Panc1 (cell line): ENCODE measurements at regions not wholly inside any gene's neighbourhood (a gene's known extent, or its start where the extent isn't known, plus 50 kb on each side); places are given as distances from the start of the nearest gene placed in this dataset.

Source experiments
- ATAC-seq: fragments of 200-7000 bp; cut with Tn5 transposase; 2 replicates; pipeline ENCODE4 v1.9.1; 2020; ENCODE audit warnings: mild to moderate bottlenecking, moderate library complexity
- BruUV-seq: library from RNA; stranded (reverse); fragments of 400-500 nt; replicated peaks from 2 replicates; lab custom pipeline; 2021; lab: Mats Ljungman, UMichigan
- CTCF ChIA-PET: fragments of 300-600 bp; sonication (Branson Sonifier 250); formaldehyde crosslinking; loops from one replicate; lab custom pipeline; 2022; ENCODE audit warnings: antibody characterized with exemption; lab: Charles Lee
- POLR2A ChIA-PET: fragments of 300-600 bp; sonication (Branson Sonifier 250); formaldehyde crosslinking; loops from one replicate; lab custom pipeline; 2022; ENCODE audit warnings: antibody characterized with exemption; lab: Charles Lee
- DNase-seq: peaks from one replicate; pipeline ENCODE4 v3.0.0-alpha.2; 2010; ENCODE audit warnings: low read depth, low spot score
- H3K27ac ChIP-seq: 2 replicates; pipeline ENCODE4 v1.5.1; 2011; ENCODE audit warnings: mild to moderate bottlenecking, low read length, inconsistent platforms
- H3K27me3 ChIP-seq: fragments of 200-500 bp; sonication (Bioruptor generic); 2 replicates; pipeline ENCODE4 v1.6.0; 2014; ENCODE audit warnings: low read length, inconsistent platforms; ENCODE audit not compliant: control insufficient read depth, insufficient read depth
- H3K36me3 ChIP-seq: fragments of 200-500 bp; sonication (Bioruptor generic); 2 replicates; pipeline ENCODE4 v1.5.1; 2014; ENCODE audit warnings: inconsistent platforms, mild to moderate bottlenecking, low read length, moderate library complexity; ENCODE audit not compliant: control insufficient read depth, insufficient read depth
- H3K4me1 ChIP-seq: 2 replicates; pipeline ENCODE4 v1.5.1; 2011; ENCODE audit warnings: inconsistent platforms, mild to moderate bottlenecking, low read length, moderate library complexity; ENCODE audit not compliant: control insufficient read depth, insufficient read depth
- H3K4me3 ChIP-seq, 2 experiments: 2 replicates each; pipeline ENCODE4 v1.5.1; 2011 to 2012; ENCODE audit warnings: low read depth in 2 of 2, low read length in 2 of 2, mild to moderate bottlenecking in 2 of 2, inconsistent platforms in 1 of 2, moderate library complexity in 1 of 2
- H3K9me3 ChIP-seq: fragments of 200-500 bp; sonication (Bioruptor generic); 2 replicates; pipeline ENCODE4 v1.5.1; 2014; ENCODE audit warnings: low read depth, mild to moderate bottlenecking, inconsistent platforms, low read length, moderate library complexity; ENCODE audit not compliant: control insufficient read depth, insufficient read depth
- CTCF ChIP-seq: fragments of 450-650 bp; IDR thresholded peaks from 2 replicates; pipeline ENCODE4 v1.5.1; 2017; ENCODE audit warnings: mild to moderate bottlenecking
- POLR2AphosphoS5 ChIP-seq: IDR thresholded peaks from 2 replicates; pipeline ENCODE4 v1.6.1; 2012; ENCODE audit warnings: mild to moderate bottlenecking, low read depth, low read length, moderate library complexity
- SIN3A ChIP-seq: IDR thresholded peaks from 2 replicates; pipeline ENCODE4 v1.6.1; 2012; ENCODE audit warnings: low read depth, mild to moderate bottlenecking, low read length, moderate library complexity, borderline replicate concordance; ENCODE audit not compliant: insufficient read depth
- TCF7L2 ChIP-seq: IDR thresholded peaks from 2 replicates; pipeline ENCODE4 v1.6.1; 2011; ENCODE audit warnings: mild to moderate bottlenecking, low read depth, low read length, inconsistent platforms
- in situ Hi-C: cut with HindIII; loops from 2 replicates; pipeline ENCODE4 v1.10.0; 2016; ENCODE audit warnings: low sequenced_read_pairs, low pct_unique_long_range_greater_than_20kb
- intact Hi-C: fragments of 100-400 bp; cut with micrococcal nuclease; formaldehyde crosslinking; loops from one replicate; pipeline ENCODE4 v1.10.0; 2022; ENCODE audit not compliant: unreplicated experiment
- TF ChIP-seq, protein P1 (sequence below), 2 experiments: IDR thresholded peaks; 2 replicates each; pipeline ENCODE4 v1.6.1; 2011 to 2012; ENCODE audit warnings: low read depth in 2 of 2, control low read depth in 1 of 2, low read length in 1 of 2, mild to moderate bottlenecking in 1 of 2, moderate library complexity in 1 of 2; ENCODE audit not compliant: insufficient read depth in 1 of 2

- no peaks in the 10 kb centered on the region for H3K36me3 ChIP-seq
- no peaks in the 10 kb centered on the region for H3K9me3 ChIP-seq
- H3K27ac ChIP-seq: no peak overlapping the region
- DNase-seq: no peak
- TF ChIP-seq, protein P1, sequence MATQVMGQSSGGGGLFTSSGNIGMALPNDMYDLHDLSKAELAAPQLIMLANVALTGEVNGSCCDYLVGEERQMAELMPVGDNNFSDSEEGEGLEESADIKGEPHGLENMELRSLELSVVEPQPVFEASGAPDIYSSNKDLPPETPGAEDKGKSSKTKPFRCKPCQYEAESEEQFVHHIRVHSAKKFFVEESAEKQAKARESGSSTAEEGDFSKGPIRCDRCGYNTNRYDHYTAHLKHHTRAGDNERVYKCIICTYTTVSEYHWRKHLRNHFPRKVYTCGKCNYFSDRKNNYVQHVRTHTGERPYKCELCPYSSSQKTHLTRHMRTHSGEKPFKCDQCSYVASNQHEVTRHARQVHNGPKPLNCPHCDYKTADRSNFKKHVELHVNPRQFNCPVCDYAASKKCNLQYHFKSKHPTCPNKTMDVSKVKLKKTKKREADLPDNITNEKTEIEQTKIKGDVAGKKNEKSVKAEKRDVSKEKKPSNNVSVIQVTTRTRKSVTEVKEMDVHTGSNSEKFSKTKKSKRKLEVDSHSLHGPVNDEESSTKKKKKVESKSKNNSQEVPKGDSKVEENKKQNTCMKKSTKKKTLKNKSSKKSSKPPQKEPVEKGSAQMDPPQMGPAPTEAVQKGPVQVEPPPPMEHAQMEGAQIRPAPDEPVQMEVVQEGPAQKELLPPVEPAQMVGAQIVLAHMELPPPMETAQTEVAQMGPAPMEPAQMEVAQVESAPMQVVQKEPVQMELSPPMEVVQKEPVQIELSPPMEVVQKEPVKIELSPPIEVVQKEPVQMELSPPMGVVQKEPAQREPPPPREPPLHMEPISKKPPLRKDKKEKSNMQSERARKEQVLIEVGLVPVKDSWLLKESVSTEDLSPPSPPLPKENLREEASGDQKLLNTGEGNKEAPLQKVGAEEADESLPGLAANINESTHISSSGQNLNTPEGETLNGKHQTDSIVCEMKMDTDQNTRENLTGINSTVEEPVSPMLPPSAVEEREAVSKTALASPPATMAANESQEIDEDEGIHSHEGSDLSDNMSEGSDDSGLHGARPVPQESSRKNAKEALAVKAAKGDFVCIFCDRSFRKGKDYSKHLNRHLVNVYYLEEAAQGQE (IDR thresholded peaks at IDR 0.05; ENCODE audit: insufficient read depth in 1 of 2, low read depth in 2 of 2, low read length in 1 of 2): no peak
- TF ChIP-seq TCF7L2 (no peak), SIN3A (no peak), CTCF (no peak), POLR2AphosphoS5 (no peak)
- no peak for ATAC-seq
- BruUV-seq: no TSS peak
- no peaks in the 10 kb centered on the region for H3K27me3 ChIP-seq
- in situ Hi-C loops: no loop called here
- H3K4me1 ChIP-seq: no peaks in the 10 kb centered on the region
- intact Hi-C loops: no loop called here
- CTCF ChIA-PET: no interaction called here
- no peak overlapping the region for H3K4me3 ChIP-seq
- POLR2A ChIA-PET: no interaction called here
Observed at GRCh38 chr22:34931026-34931425, 134.9 kb upstream of the ISX start.

DNA sequence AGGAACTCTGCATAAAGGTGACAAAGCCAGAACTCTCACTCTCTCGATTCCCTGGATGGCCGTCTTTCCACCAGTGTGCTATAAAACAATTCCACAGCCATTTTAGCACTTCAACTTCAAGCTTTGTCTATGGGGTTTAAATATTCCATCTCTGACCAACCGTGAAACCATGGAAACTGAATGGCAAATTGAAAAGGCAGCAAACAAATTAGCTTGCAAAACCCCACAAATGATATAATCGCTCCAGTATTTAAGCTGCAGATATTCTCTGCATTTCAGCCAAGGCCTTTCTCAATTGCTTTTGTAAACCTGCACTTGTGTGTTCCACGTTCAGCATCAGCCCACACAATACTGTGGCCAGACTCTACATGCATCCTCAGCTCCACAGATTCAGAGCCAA lies 131.7 kb upstream of the ISX start:
- Histone ChIP-seq H3K36me3 (no peaks in the 10 kb centered on the region), H3K27me3 (no peaks in the 10 kb centered on the region), H3K4me3 (no peak overlapping the region), H3K27ac (no peak overlapping the region), H3K4me1 (no peaks in the 10 kb centered on the region), H3K9me3 (no peaks in the 10 kb centered on the region)
- DNase-seq (no peak), ATAC-seq (no peak)
- BruUV-seq: no TSS peak
- intact Hi-C loops: no loop called here
- CTCF ChIA-PET: no interaction called here
- POLR2A ChIA-PET: no interaction called here
- in situ Hi-C loops: no loop called here
- TF ChIP-seq CTCF (no peak), POLR2AphosphoS5 (no peak), SIN3A (no peak), TCF7L2 (no peak)
- TF ChIP-seq, protein P1 (IDR thresholded peaks at IDR 0.05; ENCODE audit: insufficient read depth in 1 of 2, low read depth in 2 of 2, low read length in 1 of 2): no peak
